Right atrium auricular region (tissue), 2 donors: ENCODE measurements at regions not wholly inside any gene's neighbourhood (a gene's known extent, or its start where the extent isn't known, plus 50 kb on each side); places are given as distances from the start of the nearest gene placed in this dataset.
A peak's percentile ranks its signal among the peaks of the same experiment; 100 is the strongest.
"Not testable (repeated sequence)": the region's sequence is repeated elsewhere in the genome, so short reads cannot be mapped to it uniquely, and the experiment has no call there.

Experiments used
- DNase-seq: peaks from one replicate; pipeline ENCODE4 v3.0.0-alpha.2; 2019; ENCODE audit warnings: low spot score
- H3K27ac ChIP-seq, 2 donors: fragments of 200-600 bp; sonication (generic); 1 replicate in 1 of 2; 2 replicates in 1 of 2; pipeline ENCODE4 v1.5.1; 2016 to 2019
- H3K27me3 ChIP-seq, 2 donors: fragments of 200-600 bp; sonication (generic); one replicate each; pipeline versions ENCODE4 v1.5.1 to v1.6.0; 2017 to 2019
- H3K36me3 ChIP-seq: fragments of 200-600 bp; sonication (generic); one replicate; pipeline ENCODE4 v1.5.1; 2016
- H3K4me1 ChIP-seq, 2 donors: fragments of 200-600 bp; sonication (generic); one replicate each; pipeline versions ENCODE4 v1.5.1 to v1.6.0; 2017 to 2019
- H3K4me3 ChIP-seq, 2 donors: fragments of 200-600 bp; sonication (generic); 1 replicate in 1 of 2; 2 replicates in 1 of 2; pipeline ENCODE4 v1.5.1; 2017 to 2019; ENCODE audit warnings: mild to moderate bottlenecking in 1 of 2, moderate library complexity in 1 of 2
- H3K9me3 ChIP-seq, 2 donors: fragments of 200-600 bp; sonication (generic); one replicate each; pipeline ENCODE4 v1.5.1; 2019
- CTCF ChIP-seq, 2 donors: fragments of 200-600 bp; sonication (generic); IDR thresholded peaks; one replicate each; pipeline ENCODE4 v1.5.1; 2019; ENCODE audit warnings: antibody characterized with exemption in 2 of 2

- not testable (repeated sequence) for H3K36me3 ChIP-seq, H3K27ac ChIP-seq, H3K4me1 ChIP-seq, H3K4me3 ChIP-seq, H3K9me3 ChIP-seq, H3K27me3 ChIP-seq
- peak; percentile 28 for DNase-seq
Measured at GRCh38 chr2:91768997-91769396, 3077.5 kb downstream of the RPIA start.

GRCh38 chr2:91770046-91770575, 3078.6 kb downstream of the RPIA start:
- not testable (repeated sequence) for H3K27ac ChIP-seq, H3K9me3 ChIP-seq, H3K4me1 ChIP-seq, H3K36me3 ChIP-seq, H3K27me3 ChIP-seq, H3K4me3 ChIP-seq
- DNase-seq = peak; percentile 54

DNA sequence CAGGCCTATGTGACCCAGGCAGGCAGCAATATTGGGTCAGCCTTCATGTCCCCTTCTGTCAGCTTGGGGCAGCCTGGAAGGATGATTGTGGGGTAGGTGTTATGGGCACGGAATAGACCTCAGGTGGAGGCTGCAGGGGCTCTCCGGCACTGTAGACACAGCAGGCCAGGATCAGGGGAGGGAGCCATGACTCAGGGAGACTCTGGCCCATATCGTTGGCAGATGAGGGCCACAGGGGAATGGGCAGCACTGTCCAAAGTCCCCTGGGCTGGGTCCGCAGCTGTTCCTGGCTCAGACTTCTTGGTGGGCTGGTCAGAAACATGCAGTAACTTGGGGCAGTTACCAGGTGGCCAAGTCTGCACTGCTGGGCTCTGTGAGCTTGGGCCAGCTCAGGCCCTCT, 3080.1 kb downstream of the RPIA start:
- DNase-seq = peak; percentile 21
- H3K4me1 ChIP-seq, H3K36me3 ChIP-seq, H3K27me3 ChIP-seq, H3K27ac ChIP-seq, H3K4me3 ChIP-seq, H3K9me3 ChIP-seq: not testable (repeated sequence)

GRCh38 chr2:91772240-91772937, 3080.9 kb downstream of the RPIA start:
- not testable (repeated sequence) for H3K27ac ChIP-seq, H3K4me3 ChIP-seq, H3K4me1 ChIP-seq, H3K36me3 ChIP-seq, H3K9me3 ChIP-seq, H3K27me3 ChIP-seq
- DNase-seq = peak; percentile 40

GRCh38 chr2:91773810-91774209, 3082.3 kb downstream of the RPIA start:
- H3K27me3 ChIP-seq, H3K27ac ChIP-seq, H3K9me3 ChIP-seq, H3K36me3 ChIP-seq, H3K4me1 ChIP-seq, H3K4me3 ChIP-seq: not testable (repeated sequence)
- DNase-seq = peak; percentile 26

- not testable (repeated sequence) for H3K9me3 ChIP-seq, H3K4me3 ChIP-seq, H3K27ac ChIP-seq, H3K36me3 ChIP-seq, H3K27me3 ChIP-seq, H3K4me1 ChIP-seq
- peak; percentile 48 for DNase-seq
Measured at GRCh38 chr2:91775193-91775592, 3083.7 kb downstream of the RPIA start.

- peak; percentile 26 for DNase-seq
- H3K9me3 ChIP-seq, H3K27me3 ChIP-seq, H3K27ac ChIP-seq, H3K4me3 ChIP-seq, H3K36me3 ChIP-seq, H3K4me1 ChIP-seq: not testable (repeated sequence)
Measured at GRCh38 chr2:91780324-91780723, 3088.9 kb downstream of the RPIA start.

GRCh38 chr2:91809391-91809790, 3061.8 kb upstream of the TEKT4 start:
- not testable (repeated sequence) for DNase-seq, H3K27ac ChIP-seq, H3K9me3 ChIP-seq, H3K4me1 ChIP-seq, H3K27me3 ChIP-seq, H3K36me3 ChIP-seq
- peak overlapping the region; percentile 34 to 47 for H3K4me3 ChIP-seq

GRCh38 chr2:91839904-91840868, 3031.0 kb upstream of the TEKT4 start:
- Histone ChIP-seq H3K36me3 (no peaks in the 10 kb centered on the region), H3K9me3 (no peaks in the 10 kb centered on the region), H3K27me3 (no peaks in the 10 kb centered on the region), H3K4me1 (peaks cover 0 to 7% of the 10 kb centered on the region in 2 donors), H3K27ac (no peak overlapping the region), H3K4me3 (peak overlapping the region in 1 of 2 donors; percentile 40)
- no peak for DNase-seq
- TF ChIP-seq CTCF (IDR thresholded peaks at IDR 0.05) = no peak

GRCh38 chr2:91842264-91842663, 3029.0 kb upstream of the TEKT4 start:
- not testable (repeated sequence) for H3K9me3 ChIP-seq, DNase-seq, H3K36me3 ChIP-seq, H3K27ac ChIP-seq, H3K4me3 ChIP-seq, H3K27me3 ChIP-seq, H3K4me1 ChIP-seq

- not testable (repeated sequence) for H3K36me3 ChIP-seq, H3K9me3 ChIP-seq, H3K27me3 ChIP-seq, DNase-seq, H3K27ac ChIP-seq, H3K4me3 ChIP-seq, H3K4me1 ChIP-seq
Measured at GRCh38 chr2:91842913-91843312, 3028.3 kb upstream of the TEKT4 start.

DNA sequence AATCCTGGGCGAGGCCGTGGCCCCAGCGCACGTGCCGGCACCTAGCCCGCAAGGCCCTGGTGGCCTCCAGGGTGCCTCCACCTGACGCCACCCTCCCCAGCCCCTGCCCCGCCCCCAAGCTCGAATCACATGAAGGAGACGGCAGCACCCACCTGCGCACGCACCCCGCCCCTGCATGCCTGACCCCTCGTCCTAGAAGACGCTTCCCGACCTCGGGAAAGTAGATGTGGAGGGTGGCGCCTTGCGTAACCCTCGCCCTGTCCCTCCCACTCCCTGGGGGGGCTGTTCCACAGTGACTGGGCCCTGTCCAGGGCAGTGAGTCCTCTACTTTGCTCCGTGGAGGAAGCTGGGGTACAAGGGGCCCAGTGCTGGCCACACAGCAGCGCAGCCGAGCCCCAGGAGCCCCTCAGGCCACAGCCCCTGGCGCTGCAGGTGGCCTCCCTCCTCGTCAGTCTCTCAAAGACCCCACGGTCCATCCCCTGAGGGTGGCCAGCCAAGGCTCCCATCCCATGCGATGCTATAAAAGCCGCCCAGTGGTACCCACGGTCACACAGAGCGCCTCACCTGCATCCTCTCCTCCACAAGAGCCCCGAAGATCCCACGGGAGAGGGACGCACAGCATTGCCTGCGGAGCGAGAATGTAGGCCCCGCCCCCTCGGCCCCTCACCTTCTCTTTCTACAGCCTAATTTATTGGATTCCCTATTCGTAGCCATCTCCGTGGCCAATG, 3027.3 kb upstream of the TEKT4 start:
- H3K36me3 ChIP-seq, H3K4me1 ChIP-seq, H3K27me3 ChIP-seq, H3K4me3 ChIP-seq, DNase-seq, H3K9me3 ChIP-seq, H3K27ac ChIP-seq: not testable (repeated sequence)

DNA sequence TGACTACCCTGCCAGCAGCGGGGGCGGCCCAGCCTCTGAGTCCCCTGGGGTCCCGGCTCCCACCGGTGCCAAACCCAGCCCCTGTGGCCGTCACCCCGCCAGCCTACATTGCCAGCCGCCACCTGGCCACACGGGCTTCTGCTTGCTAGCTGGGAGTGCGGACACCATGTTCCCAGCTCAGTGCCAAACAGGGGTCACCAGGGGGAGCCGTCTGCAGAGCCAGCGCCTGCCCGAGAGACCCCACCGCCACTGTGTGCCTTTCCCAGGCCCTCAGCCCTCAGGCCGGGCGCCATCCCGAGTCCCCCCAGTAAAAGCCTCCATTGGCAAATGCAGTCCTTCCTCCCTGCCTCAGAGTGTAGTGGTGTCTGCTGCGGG, 3026.8 kb upstream of the TEKT4 start:
- not testable (repeated sequence) for H3K36me3 ChIP-seq, H3K9me3 ChIP-seq, H3K4me3 ChIP-seq, H3K27me3 ChIP-seq, H3K27ac ChIP-seq, H3K4me1 ChIP-seq, DNase-seq
